NCI-H1105 treated with DMSO at 0.1 percent for 48 hours (cell line): ENCODE measurements at regions not wholly inside any gene's neighbourhood (a gene's known extent, or its start where the extent isn't known, plus 50 kb on each side); places are given as distances from the start of the nearest gene placed in this dataset.
"Not testable (repeated sequence)": the region's sequence is repeated elsewhere in the genome, so short reads cannot be mapped to it uniquely, and the experiment has no call there.

Source experiments
- DNase-seq: peaks from one replicate; lab custom pipeline; 2025; lab: John Stamatoyannopoulos, UW

- DNase-seq = no peak
Observed at GRCh38 chr12:129959889-129960288, 56.1 kb upstream of the TMEM132D start.

- no peak for DNase-seq
Observed at GRCh38 chr12:129961091-129961490, 57.3 kb upstream of the TMEM132D start.

GRCh38 chr12:129961856-129962255 is 58.0 kb upstream of the TMEM132D start:
- DNase-seq = no peak

GRCh38 chr12:129964300-129964699 is 60.5 kb upstream of the TMEM132D start:
- DNase-seq = no peak

- no peak for DNase-seq
Observed at GRCh38 chr12:129964826-129965457, 61.1 kb upstream of the TMEM132D start.

GRCh38 chr12:129966146-129966995 is 62.5 kb upstream of the TMEM132D start:
- DNase-seq = no peak

- no peak for DNase-seq
Observed at GRCh38 chr12:129971721-129972120, 67.9 kb upstream of the TMEM132D start.

GRCh38 chr12:129973236-129973961 is 69.6 kb upstream of the TMEM132D start:
- no peak for DNase-seq

GRCh38 chr12:129984106-129984505 is 80.3 kb upstream of the TMEM132D start:
- no peak for DNase-seq

- no peak for DNase-seq
Observed at GRCh38 chr12:129987841-129988240, 84.0 kb upstream of the TMEM132D start.

- DNase-seq = no peak
Observed at GRCh38 chr12:129994634-129995033, 90.8 kb upstream of the TMEM132D start.

GRCh38 chr12:129997239-129997638 is 93.4 kb upstream of the TMEM132D start:
- no peak for DNase-seq

- DNase-seq = not testable (repeated sequence)
Observed at GRCh38 chr12:130004310-130004877, 100.6 kb upstream of the TMEM132D start.

- DNase-seq = no peak
Observed at GRCh38 chr12:130007771-130008170, 103.9 kb upstream of the TMEM132D start.

- no peak for DNase-seq
Observed at GRCh38 chr12:130008241-130008640, 104.4 kb upstream of the TMEM132D start.

- no peak for DNase-seq
Observed at GRCh38 chr12:130009961-130010360, 106.1 kb upstream of the TMEM132D start.

- no peak for DNase-seq
Observed at GRCh38 chr12:130011611-130012385, 108.0 kb upstream of the TMEM132D start.

- peak; percentile 66 for DNase-seq
Observed at GRCh38 chr12:130013771-130014484, 110.1 kb upstream of the TMEM132D start.

GRCh38 chr12:130014485-130014807 is 110.6 kb upstream of the TMEM132D start:
- DNase-seq = peak; percentile 51

- no peak for DNase-seq
Observed at GRCh38 chr12:130016194-130016593, 112.4 kb upstream of the TMEM132D start.

GRCh38 chr12:130016986-130017385 is 113.2 kb upstream of the TMEM132D start:
- DNase-seq = no peak
